ENCODE measurements at regions not wholly inside any gene's neighbourhood (a gene's known extent, or its start where the extent isn't known, plus 50 kb on each side); places are given as distances from the start of the nearest gene placed in this dataset.

DNA sequence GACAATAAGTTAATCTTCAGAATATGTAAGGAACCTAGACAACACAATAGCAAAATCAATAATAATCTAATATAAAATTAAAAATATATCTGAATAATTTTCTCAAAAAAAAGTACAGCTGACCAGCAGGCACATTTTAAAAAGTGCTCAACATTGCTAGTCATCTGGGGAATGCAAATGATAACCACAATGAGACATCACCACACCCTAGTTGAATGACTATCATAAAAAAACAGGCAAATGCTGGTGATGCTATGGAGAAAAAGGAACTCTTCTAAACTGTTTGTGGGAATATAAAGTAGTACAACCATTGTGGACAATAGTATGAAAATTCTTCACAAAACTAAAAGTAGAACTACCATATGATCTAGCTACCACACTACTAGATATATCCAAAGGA is 956.9 kb upstream of the NDST4 start:
- no peak overlapping the region for H3K4me2 ChIP-seq (ENCODE audit: insufficient read depth, insufficient read length, low read length)
- no peak overlapping the region for H2AFZ ChIP-seq (ENCODE audit: low read length)
- H3K9me3 Mint-ChIP-seq: peaks cover 6 to 9% of the 10 kb centered on the region in 2 experiments; a peak in 3 of 5 replicates
- no peaks in the 10 kb centered on the region for H3K4me1 ChIP-seq (ENCODE audit: insufficient read depth, low read length)
- H2BK20ac ChIP-seq (ENCODE audit: low read depth, low read length, poor library complexity, severe bottlenecking): no peak overlapping the region
- H2BK5ac ChIP-seq (ENCODE audit: insufficient read length, low read length): no peak overlapping the region
- no peak overlapping the region for H4K8ac ChIP-seq (replicated peaks; ENCODE audit: insufficient read length, low read depth, low read length)
- no peak overlapping the region for H3K9ac ChIP-seq (ENCODE audit: extremely low read depth, insufficient read length, low read length)
- no peak overlapping the region for H2AK5ac ChIP-seq (ENCODE audit: insufficient read length, low read length)
- no peak overlapping the region for H4K5ac ChIP-seq (ENCODE audit: insufficient read length, low read depth, low read length)
- H3K23ac ChIP-seq (ENCODE audit: insufficient read length, low read depth, low read length): no peak overlapping the region
- no peaks in the 10 kb centered on the region for H3K79me1 ChIP-seq (ENCODE audit: insufficient read depth, low read depth, low read length, poor library complexity, severe bottlenecking)
- DNase-seq: no peak
- no peaks in the 10 kb centered on the region for H4K20me1 ChIP-seq (ENCODE audit: control insufficient read depth, insufficient read depth, insufficient read length)
- H3K23me2 ChIP-seq (ENCODE audit: insufficient read length, low read depth, low read length, poor library complexity, severe bottlenecking): no peaks in the 10 kb centered on the region
- peaks cover 0 to 20% (median 4%) of the 10 kb centered on the region in 3 experiments; a peak in 5 of 7 replicates for H3K36me3 Mint-ChIP-seq (ENCODE audit: insufficient read depth in 1 of 3, low read depth in 3 of 3)
- H4K91ac ChIP-seq (ENCODE audit: insufficient read length, low read depth, low read length): no peak overlapping the region
- no peak overlapping the region for H2BK15ac ChIP-seq (ENCODE audit: low read depth, low read length)
- H3T11ph ChIP-seq (ENCODE audit: low read length): no peak overlapping the region
- no peak overlapping the region for H3K4ac ChIP-seq (ENCODE audit: low read depth, low read length)
- H3K4me1 Mint-ChIP-seq: peaks cover 7 to 9% of the 10 kb centered on the region in 2 experiments
- no peak for TF ChIP-seq CTCF (conservative IDR thresholded peaks at IDR 0.05)
- no peak overlapping the region for H3K56ac ChIP-seq (ENCODE audit: insufficient read length, low read depth, low read length)
- no peak overlapping the region for H3K27ac Mint-ChIP-seq
- H3K9me3 ChIP-seq (ENCODE audit: control insufficient read depth, low read depth, low read length): no peaks in the 10 kb centered on the region
- no peak overlapping the region for H3K14ac ChIP-seq (ENCODE audit: insufficient read depth, low read length)
- no peak overlapping the region for H3K4me3 Mint-ChIP-seq
- H3K27ac ChIP-seq (ENCODE audit: insufficient read length, low read depth, low read length): no peak overlapping the region
- H2BK12ac ChIP-seq (ENCODE audit: insufficient read length, low read depth, low read length): no peak overlapping the region
- no peak overlapping the region for H3K18ac ChIP-seq (ENCODE audit: insufficient read length, low read depth, low read length)
- H3K79me2 ChIP-seq (ENCODE audit: insufficient read depth, low read length): no peaks in the 10 kb centered on the region
- H3K27me3 ChIP-seq (ENCODE audit: insufficient read depth, low read length): no peaks in the 10 kb centered on the region
- H2BK120ac ChIP-seq (ENCODE audit: low read depth, low read length, poor library complexity, severe bottlenecking): no peak overlapping the region
- H3K27me3 Mint-ChIP-seq (ENCODE audit: low read depth): no peaks in the 10 kb centered on the region
